HEK293T (cell line): ENCODE measurements at regions not wholly inside any gene's neighbourhood (a gene's known extent, or its start where the extent isn't known, plus 50 kb on each side); places are given as distances from the start of the nearest gene placed in this dataset.
"Not testable (repeated sequence)": the region's sequence is repeated elsewhere in the genome, so short reads cannot be mapped to it uniquely, and the experiment has no call there.

Experiments used
- FOXA1 ChIP-seq: fragments of 450-650 bp; IDR thresholded peaks from 2 replicates; pipeline ENCODE4 v1.6.1; 2016; ENCODE audit warnings: mild to moderate bottlenecking
- FOXK2 ChIP-seq: fragments of 450-650 bp; IDR thresholded peaks from 2 replicates; pipeline ENCODE4 v1.6.1; 2016; ENCODE audit warnings: mild to moderate bottlenecking
- NFRKB ChIP-seq: fragments of 450-650 bp; IDR thresholded peaks from 2 replicates; pipeline ENCODE4 v1.6.1; 2016; ENCODE audit warnings: mild to moderate bottlenecking, moderate library complexity
- SP1 ChIP-seq: fragments of 450-650 bp; IDR thresholded peaks from 2 replicates; pipeline ENCODE4 v1.6.1; 2017

DNA sequence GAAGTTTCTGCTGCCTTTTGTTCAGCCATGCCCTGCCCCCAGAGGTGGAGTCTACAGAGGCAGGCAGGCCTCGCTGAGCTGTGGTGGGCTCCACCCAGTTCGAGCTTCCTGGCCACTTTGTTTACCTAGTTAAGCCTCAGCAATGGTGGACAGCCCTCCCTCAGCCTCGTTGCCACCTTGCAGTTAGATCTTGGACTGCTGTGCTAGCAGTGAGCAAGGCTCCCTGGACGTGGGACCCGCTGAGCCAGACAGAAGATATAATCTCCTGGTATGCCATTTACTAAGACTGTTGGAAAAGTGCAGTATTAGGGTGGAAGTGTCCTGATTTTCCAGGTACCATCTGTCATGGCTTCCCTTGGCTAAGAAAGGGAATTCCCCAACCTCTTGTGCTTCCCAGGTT, 588.2 kb downstream of the AMY1C start:
- TF ChIP-seq NFRKB, FOXA1, SP1, FOXK2: not testable (repeated sequence)
